ENCODE measurements at regions not wholly inside any gene's neighbourhood (a gene's known extent, or its start where the extent isn't known, plus 50 kb on each side); places are given as distances from the start of the nearest gene placed in this dataset.

DNA sequence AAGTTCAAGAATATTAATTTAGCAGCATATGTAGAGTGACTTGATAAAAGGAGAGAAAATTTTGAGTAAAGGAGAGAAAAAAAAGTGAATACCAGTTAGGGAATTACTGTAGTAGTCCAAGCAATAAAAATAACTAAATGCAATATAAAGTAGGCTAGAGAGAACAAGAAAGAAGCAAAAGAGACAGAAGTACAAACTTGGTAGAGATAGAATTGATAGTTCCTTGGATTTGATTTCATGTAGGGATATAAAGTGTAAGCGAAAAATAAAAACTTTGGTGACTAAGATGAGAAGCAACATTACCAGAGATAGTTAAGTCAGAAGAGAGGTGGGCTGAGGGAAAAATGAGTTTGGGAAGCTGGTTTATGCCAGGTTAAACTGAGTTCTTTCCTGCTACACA, 252.4 kb downstream of the SEC23A start:
- DNase-seq (ENCODE audit: extremely low read depth, low read depth): no peak

DNA sequence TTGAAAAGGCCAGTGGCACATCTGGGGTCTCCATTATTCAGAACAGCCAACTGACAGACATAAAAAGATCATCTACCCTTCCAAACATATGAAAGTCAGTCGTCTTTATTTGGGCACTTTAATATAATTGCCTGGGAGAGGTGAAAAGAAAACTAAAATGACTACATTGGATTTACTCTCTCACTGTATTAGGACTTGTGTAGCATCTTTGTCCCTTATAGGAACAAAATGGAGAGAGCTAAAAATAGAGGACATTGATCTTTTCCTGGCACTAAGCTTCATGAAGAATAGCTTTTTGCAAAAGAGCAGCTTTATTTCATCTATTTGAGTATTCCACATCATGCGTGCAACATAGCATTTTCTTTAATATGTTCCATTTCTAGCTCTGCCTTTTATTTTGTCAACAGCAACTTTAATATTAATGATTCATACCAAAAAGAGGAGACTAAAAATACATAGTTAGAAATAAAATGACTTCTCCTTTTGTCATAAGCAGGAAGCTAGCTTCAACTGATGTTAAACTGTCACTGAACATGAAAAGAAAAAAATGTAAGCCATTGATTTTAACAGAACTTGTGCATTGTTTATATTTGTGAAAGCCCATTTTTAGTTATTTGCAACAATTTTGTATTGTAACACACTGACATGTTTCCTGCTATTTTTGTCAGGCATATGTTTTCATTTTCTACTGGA, 254.6 kb downstream of the SEC23A start:
- no peak for DNase-seq (ENCODE audit: extremely low read depth, low read depth)

DNA sequence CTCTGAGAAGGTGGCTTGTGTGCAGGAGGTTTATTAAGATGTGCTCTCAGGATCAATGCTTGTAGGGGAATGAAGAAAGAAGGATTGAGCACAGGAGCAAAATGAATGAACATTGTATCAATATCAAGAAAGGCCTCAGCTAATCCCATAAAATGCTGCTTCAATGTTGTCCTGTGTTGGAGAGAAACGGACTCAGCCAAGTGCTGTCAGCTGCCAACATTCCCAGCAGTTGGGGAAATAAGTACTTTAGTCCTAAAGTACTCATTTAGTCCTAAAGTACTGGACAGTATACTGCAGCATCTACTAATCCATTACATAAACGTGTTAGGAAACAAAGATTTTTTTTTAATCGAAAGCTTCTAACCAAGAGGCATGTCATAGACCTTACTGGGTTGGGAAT, 255.9 kb downstream of the SEC23A start:
- DNase-seq (ENCODE audit: extremely low read depth, low read depth): no peak

DNA sequence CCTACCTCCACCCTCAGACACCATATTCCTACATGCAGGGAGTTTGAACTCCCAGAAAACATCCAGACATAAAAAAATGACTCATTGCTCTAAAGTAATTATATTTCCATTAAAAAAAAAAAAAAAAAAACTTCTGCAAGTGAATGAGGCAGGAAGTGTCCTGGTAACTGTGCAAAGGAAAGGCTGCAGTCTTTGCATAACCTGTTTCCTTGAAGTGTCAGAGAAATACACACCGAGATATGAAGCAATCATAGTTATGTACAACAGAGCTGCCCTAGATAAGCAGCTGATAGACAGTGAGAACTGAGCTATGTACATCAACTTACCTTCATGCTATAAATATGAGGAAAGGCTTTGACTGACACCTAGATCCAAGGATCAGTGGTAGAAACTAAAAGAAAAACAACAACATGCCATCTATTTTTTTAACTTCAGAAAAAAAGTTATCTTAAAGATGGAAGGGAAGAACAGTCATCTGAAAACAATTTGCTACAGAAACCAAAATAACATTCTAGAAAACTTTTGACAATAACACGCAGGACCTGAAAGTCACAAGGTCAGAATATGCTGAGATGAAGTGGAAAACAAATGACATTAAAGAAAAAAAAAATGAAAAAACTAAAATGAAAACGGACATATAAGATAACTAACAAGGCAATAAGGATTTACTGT, 263.2 kb downstream of the SEC23A start:
- DNase-seq (ENCODE audit: extremely low read depth, low read depth): no peak

DNA sequence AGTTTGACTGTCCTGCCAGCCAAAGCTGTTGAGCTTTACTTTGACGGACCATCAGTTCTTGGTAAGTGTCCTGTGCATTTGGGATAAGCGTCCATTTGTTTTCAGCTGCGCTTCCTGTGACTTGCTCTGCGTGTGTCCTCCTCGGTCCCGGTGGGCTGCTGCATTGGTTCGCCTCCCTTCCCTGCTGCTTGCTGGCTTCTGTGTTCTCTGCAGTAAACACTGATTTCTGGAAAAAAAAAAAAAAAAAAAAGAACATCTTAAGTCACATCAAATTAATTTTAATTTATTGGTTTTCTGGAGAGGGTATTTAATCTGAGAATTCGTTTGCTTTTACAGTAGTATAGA, 264.1 kb downstream of the SEC23A start:
- no peak for DNase-seq (ENCODE audit: extremely low read depth, low read depth)

DNA sequence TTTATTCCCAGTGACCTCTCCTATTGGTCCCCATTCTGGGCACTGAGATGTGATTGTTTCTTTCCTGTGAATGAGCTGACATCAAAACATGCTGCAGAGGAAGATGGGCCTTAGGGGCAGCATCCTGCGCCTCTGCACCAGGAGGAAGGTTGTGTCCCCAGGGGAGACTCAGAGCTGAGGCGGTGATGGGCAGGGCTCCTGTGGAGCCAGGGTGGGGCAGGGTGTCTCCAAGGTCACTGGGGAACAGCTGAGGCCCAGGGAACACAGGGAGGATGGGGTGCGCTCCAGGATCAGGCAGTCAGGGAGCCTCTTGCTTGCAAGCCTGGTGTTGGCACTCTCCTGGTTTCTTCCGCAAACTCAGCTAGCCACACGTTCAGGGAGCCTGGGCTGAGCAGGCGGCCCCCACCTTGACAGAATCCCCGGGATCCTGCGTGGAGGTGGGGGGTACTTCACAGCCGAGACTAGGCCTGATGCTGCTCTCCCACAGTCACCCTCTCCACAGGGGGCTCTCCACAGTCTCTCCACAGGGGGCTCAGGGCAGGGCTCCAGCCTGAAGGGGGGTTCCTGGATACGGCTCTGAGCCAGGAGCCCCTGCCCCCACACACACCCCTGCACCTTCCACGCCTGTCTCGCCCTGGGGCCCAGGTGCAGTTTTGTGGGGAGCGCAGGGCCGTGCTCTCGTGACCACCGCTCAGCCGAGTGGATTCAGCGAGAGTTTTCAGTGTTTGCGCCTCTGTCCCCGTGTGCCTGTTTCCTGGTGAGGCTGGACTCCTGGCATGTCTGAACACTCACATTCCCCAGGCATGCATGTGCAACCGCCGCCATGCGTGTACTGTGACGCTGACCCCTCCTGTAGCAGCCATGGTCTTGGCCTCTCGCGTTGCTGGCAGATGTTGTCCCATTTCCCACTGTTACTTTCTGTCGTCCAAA, 264.7 kb downstream of the SEC23A start:
- no peak for DNase-seq (ENCODE audit: extremely low read depth, low read depth)

DNA sequence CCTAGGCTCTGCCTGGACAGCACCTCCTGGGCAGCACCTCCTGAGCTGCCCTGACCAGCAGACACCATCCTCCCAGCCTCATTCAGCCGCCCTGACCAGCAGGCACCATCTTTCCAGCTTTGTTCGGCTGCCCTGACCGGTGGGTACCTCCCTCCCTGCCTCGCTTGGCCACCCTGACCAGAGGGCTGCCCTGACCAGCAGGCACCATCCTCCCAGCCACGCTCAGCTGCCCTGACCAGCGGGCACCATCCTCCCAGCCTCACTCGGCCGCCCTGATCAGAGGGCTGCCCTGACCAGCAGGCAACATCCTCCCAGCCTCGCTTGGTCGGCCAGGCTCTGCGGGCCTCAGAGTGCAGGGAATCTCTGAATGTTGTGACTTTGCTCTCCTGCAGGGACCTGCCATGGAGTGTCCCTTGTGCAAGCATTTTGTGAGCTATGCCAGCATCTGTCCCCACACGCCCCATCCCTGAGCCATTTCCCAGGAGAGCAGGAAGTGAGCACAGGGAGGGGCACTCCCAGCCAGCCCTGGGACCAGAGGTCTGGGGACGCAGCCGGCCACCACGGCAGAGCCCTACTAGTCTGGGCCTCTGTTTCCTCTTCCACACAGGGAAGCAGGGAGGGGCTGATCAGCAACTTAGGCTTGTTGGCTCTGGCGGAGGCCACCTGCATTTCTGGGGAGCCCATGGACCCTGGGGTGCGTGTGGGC, 265.5 kb downstream of the SEC23A start:
- DNase-seq (ENCODE audit: extremely low read depth, low read depth): no peak

DNA sequence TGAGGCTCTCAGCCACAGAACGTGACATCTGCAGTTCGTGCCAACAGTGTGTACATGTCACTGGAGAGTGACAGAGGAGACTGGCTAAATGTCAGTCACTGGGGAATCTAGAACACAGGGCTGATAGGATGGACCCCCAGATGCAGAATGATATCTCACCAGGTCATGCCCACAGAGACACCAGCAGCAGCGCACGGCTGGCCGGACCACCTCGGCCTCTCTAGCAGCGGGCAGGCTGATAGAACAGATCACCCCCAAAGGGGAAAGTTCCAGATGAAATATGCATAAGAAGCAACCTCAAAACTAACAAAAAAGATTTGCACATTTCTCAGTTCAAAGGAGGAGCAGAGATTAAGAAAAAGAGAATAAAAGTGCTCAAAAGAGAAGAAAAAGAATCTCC, 266.5 kb downstream of the SEC23A start:
- DNase-seq (ENCODE audit: extremely low read depth, low read depth): no peak

DNA sequence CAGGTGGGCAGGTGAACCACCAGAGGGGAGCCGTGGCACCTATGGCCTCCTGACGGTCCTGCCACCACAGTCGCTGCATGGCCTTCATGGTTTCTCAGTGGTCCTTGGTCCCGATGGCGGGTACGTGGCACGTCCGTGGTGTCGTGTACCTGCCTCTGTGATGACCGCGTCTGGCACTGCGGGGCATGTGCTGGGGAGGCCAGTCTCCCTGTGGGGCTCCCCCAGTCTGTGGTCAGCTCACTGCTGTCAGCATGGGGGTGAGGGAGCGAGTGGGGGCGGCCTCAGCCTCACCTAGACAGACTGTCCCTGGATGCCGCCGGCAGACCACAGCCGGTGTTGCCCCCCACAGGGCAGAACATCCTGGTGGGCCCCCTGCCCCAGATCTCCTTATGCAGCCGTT, 267.2 kb downstream of the SEC23A start:
- DNase-seq (ENCODE audit: extremely low read depth, low read depth): no peak

DNA sequence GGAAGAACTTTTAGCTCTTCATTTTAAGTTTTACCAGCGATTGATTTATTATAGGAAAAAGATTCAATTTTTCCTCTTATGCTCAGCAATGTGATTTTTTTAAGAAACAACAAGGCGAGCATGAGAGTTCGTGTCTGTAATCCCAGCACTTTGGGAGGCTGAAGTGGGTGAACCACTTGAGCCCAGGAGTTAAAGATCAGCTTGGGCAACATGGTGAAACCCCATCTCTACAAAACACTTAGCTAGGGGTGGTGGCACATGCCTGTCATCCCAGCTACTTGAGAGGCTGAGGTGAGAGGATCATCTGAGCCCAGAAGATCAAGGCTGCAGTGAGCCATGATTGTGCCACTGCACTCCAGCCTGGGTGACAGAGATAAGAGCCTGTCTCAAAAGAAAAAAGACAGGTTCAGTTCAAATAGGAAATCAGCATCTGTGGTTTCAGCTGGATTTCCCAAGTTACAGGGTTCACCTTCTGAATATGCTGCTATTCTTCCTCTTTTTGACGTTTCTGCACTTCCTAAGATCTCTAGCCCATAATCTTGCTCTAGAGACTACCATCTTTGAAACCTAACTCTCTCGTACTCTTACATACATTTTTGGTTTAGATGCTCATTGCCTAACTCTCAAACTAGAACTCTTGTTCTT, 274.7 kb downstream of the SEC23A start:
- DNase-seq (ENCODE audit: extremely low read depth, low read depth): no peak

DNA sequence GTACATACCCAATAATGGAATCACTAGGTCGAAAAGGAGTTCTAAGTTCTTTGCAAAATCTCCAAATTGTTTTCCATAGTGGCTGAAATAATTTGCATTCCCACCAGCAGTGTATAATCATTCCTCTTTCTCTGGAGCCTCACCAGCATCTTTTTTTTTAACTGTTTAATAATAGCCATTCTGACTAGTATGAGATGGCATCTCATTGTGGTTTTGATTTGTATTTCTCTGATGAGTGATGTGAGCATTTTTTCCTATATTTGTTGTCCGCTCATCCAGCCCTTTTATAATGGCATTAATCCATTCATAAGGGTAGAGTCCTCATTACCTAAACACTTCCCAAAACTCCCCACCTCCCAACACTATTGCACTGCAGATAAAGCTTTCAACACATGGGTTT, 278.3 kb downstream of the SEC23A start:
- DNase-seq (ENCODE audit: extremely low read depth, low read depth): no peak

DNA sequence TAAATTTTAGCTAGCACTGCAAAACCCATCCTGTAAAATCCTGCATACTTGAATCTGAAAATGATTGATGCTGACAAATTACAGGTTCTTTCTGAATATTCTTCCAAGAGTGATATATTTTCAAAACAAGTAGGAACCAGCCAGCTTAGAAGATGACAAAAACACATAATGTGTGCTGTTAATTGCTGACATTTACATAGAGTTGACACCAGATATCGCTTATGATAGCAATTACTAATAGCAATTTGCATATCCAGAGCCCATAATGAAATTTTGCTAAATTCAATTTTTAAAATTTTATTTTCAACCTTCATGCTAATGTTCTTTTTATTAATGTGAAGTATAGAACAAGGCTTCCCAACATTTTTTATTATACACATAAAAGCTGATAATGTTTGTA, 284.5 kb downstream of the SEC23A start:
- DNase-seq (ENCODE audit: extremely low read depth, low read depth): no peak

DNA sequence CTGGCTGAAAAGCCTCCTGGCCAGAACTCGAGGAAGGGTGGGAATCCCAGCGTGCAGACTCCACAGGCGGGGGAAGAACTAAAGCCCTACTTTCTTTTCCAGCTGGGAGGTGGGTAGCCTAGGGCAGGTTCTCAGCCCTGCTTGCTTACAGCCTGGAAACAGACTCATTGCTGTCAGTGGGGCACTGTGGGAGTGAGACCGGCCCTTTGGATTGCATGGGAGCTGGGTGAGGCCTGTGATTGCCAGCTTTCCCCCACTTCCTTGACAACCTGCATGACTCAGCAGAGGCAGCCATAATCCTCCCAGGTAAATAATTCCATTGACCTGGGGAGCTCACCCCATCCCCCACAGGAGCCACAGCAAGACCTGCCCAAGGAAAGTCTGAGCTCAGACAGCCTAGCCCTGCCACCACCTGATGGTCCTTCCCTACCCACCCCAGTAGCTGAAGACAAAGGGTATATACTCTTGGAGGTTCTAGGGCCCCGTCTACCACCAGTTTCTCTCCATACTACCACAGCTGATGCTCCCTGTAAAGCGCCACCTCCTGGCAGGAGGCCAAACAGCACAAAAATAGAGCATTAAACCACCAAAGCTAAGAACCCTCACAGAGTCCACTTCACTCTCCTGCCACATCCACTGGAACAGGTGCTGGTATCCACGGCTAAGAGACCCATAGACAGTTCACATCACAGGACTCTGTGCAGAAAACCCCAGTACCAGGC, 294.1 kb downstream of the SEC23A start:
- no peak for DNase-seq (ENCODE audit: extremely low read depth, low read depth)

DNA sequence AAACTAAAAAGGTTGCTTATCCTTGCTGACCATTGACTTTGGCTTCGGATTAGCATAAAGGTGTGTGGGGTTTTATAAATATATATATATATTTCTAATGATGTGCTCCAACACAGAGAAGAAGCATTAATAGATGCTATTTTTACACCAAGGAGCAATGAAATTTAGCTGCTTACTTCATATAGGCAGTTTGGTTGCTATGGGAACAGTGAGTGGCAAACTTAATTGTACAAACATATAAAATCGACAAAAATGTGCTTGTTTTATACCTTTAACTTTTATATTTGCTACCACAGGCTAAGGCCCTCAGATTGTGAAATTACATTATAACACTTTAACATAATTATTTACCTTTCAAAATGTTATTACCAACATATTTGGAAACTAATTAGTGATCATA, 303.4 kb downstream of the SEC23A start:
- DNase-seq (ENCODE audit: extremely low read depth, low read depth): no peak

DNA sequence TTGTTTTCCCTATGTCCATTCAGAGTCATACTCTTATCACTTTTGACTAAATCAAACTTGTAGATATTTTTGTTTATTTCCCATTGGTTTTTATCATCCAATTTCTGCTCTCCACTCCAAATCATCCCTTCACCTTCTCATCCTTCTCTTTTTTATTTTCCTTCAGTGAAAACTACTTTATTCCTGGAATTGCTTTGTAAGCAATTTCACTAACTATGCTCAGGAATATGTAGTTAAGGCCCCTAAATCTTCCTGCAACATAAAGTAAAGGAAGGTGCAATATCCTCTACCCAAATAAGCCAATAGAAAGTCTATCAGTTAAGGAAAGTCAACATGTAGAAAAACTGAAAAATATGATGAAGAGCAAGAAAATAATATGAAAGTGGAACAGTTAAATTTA, 308.4 kb downstream of the SEC23A start:
- DNase-seq (ENCODE audit: extremely low read depth, low read depth): no peak

DNA sequence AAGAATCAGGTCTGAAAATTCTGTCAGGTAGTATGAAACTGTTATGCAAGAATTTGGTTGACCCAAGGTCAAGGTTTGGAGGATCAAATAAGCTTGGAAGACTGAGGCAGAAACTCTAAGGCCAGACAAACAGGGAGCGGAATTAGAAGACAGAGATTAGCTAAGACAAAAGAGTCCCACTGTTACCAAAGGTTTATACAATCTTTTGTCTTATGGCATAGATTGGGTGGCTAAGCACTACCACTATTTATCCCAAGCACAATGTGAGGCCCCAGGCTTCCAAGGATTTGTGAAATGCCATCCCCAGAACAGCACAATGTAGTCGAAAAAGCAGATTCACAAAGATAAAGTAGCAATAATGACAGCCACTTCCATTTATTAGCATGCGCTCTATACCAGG, 311.2 kb downstream of the SEC23A start:
- no peak for DNase-seq (ENCODE audit: extremely low read depth, low read depth)

DNA sequence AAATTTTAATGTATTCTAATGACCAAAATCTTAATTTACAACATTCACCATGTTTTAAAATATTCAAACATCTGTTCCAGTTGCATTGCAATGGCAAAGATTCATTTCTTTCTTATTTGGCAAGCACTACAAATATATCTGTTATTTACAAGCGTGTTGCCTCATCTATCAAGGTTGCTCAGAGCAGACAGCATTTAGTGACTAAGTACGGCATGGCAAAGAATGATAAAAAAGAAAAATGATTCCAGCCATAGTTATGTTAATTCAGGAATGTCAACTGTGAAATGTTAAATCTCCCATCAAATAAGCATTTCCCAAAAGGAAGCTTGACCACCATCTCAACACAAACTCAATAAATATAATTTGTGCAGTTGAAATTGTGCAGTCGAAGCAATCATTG, 312.1 kb downstream of the SEC23A start:
- DNase-seq (ENCODE audit: extremely low read depth, low read depth): no peak

DNA sequence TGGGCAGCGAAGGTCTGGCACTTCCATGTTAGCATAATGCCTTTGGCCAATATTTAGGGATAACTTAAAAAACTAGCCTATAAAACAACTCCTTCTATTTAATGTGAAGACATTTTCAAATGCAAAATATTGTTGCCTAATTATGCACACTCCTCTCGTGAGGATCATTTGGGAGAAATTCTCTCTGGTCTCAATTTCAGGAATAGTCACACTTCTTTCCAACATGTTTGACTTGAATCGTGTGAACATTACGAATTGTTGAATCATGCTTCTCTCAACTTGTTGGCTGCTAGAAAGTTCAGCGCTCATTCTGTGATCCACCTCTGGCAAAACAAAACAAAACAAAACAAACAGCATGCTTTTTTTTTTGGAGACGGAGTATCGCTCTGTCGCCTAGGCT, 313.2 kb downstream of the SEC23A start:
- no peak for DNase-seq (ENCODE audit: extremely low read depth, low read depth)

DNA sequence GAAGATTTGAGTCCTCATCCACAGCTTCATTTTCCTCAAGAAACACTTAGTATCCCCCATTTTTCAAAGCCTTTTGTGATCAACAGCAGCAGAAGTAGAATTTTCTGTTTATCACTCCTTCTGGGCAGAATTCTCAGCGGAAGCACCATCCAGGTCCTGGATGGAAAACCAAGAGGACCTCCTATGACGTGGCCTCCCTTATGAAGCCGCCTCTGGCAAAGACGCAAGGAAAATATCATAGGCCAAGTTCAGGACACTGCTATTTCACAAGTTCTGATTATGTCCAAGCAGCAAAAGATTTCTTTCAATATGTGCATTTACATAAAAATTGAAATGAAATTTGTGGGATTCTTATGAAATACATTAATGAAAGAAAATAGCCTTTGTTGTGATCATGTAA, 315.0 kb downstream of the SEC23A start:
- no peak for DNase-seq (ENCODE audit: extremely low read depth, low read depth)

DNA sequence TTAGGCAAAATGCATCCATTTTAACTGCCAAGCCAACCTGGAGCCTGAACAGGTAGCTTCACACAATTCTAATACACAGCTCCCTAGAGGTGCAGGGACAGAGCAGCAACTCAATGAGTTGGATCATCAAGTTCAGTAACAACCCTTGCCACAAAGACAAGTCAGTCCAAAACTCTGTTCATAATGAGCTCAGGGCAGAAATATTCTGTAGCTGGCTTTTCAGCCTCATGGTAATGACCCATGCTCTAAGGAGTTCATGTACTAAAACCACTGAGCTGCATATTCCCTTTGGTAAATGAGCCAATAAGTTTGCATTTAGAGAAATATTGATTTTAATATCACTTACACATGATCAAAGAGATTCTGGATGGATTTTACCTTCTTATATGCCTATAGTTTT, 316.1 kb downstream of the SEC23A start:
- no peak for DNase-seq (ENCODE audit: extremely low read depth, low read depth)

Measured in NCI-H460 (cell line).